Body of pancreas (tissue), 4 donors: ENCODE measurements at regions not wholly inside any gene's neighbourhood (a gene's known extent, or its start where the extent isn't known, plus 50 kb on each side); places are given as distances from the start of the nearest gene placed in this dataset.
A peak's percentile ranks its signal among the peaks of the same experiment; 100 is the strongest.

Experiments
- ATAC-seq: fragments of 150-250 bp; one replicate; pipeline ENCODE4 v1.9.1; 2016
- DNase-seq, 4 donors: peaks; one replicate each; pipeline ENCODE4 v3.0.0-alpha.2; 2019
- H3K27ac ChIP-seq, 4 donors: fragments of 200-600 bp; sonication (generic); 1 replicate in 3 of 4; 2 replicates in 1 of 4; pipeline versions ENCODE4 v1.5.1 to v1.6.1; 2016 to 2019; ENCODE audit warnings: mild to moderate bottlenecking in 1 of 4, mixed read lengths in 1 of 4, moderate library complexity in 1 of 4
- H3K27me3 ChIP-seq, 2 donors: fragments of 200-600 bp; sonication (generic); one replicate each; pipeline ENCODE4 v1.6.0; 2016; ENCODE audit warnings: mild to moderate bottlenecking in 1 of 2
- H3K36me3 ChIP-seq, 2 donors: fragments of 200-600 bp; sonication (generic); replicated peaks in 1 of 2; 2 replicates each; pipeline ENCODE4 v1.5.1; 2016; ENCODE audit warnings: low read depth in 2 of 2; ENCODE audit not compliant: insufficient read depth in 1 of 2
- H3K4me1 ChIP-seq: fragments of 200-600 bp; sonication (generic); one replicate; pipeline ENCODE4 v1.6.0; 2016
- H3K4me3 ChIP-seq, 2 donors: fragments of 200-600 bp; sonication (generic); 1 replicate in 1 of 2; 2 replicates in 1 of 2; pipeline ENCODE4 v1.5.1; 2016 to 2019
- H3K9me3 ChIP-seq, 3 donors: fragments of 200-600 bp; sonication (generic); 1 replicate in 2 of 3; 2 replicates in 1 of 3; pipeline ENCODE4 v1.5.1; 2016
- CTCF ChIP-seq, 7 experiments: fragments of 450-650 bp in 4 of 7; fragments of 200-600 bp in 3 of 7; sonication (generic) in 3 of 7; IDR thresholded peaks; one replicate each; pipeline ENCODE4 v1.5.1; 2016 to 2019; ENCODE audit warnings: antibody characterized with exemption in 7 of 7
- POLR2A ChIP-seq, 3 donors: fragments of 450-650 bp; IDR thresholded peaks; one replicate each; pipeline ENCODE4 v1.6.1; 2016; ENCODE audit warnings: antibody characterized with exemption in 3 of 3, mild to moderate bottlenecking in 2 of 3
- WGBS, 2 donors: methylation state at CpG; one replicate each; pipeline ENCODE4 v1.1.5; 2017; 5-methylcytosine and 5-hydroxymethylcytosine counted together
- intact Hi-C: fragments of 100-400 bp; cut with DNase I; formaldehyde crosslinking; loops from one replicate; pipeline ENCODE4 v1.15.1; 2023

GRCh38 chr14:104345621-104346462 is 207.5 kb downstream of the KIF26A start:
- H3K27me3 ChIP-seq, result no peaks in the 10 kb centered on the region
- WGBS, 2 donors, result 74 to 79% methylated on average over 20 of the region's 20 CpGs
- DNase-seq (no peak), ATAC-seq (no peak)
- TF ChIP-seq CTCF (IDR thresholded peaks at IDR 0.05) (no peak), POLR2A (IDR thresholded peaks at IDR 0.05) (no peak)
- intact Hi-C loops, result no loop called here
- no peak overlapping the region for H3K27ac ChIP-seq
- H3K4me1 ChIP-seq, result no peaks in the 10 kb centered on the region
- no peaks in the 10 kb centered on the region for H3K36me3 ChIP-seq
- H3K9me3 ChIP-seq, result no peaks in the 10 kb centered on the region
- H3K4me3 ChIP-seq, result no peak overlapping the region

- Histone ChIP-seq H3K36me3 (no peaks in the 10 kb centered on the region), H3K9me3 (no peaks in the 10 kb centered on the region), H3K27ac (no peak overlapping the region), H3K4me3 (no peak overlapping the region), H3K27me3 (no peaks in the 10 kb centered on the region), H3K4me1 (no peaks in the 10 kb centered on the region)
- TF ChIP-seq CTCF (IDR thresholded peaks at IDR 0.05) (no peak), POLR2A (IDR thresholded peaks at IDR 0.05) (no peak)
- DNase-seq (no peak), ATAC-seq (no peak)
- intact Hi-C loops, result no loop called here
- WGBS, 2 donors, result 62 to 70% methylated on average over 10 of the region's 10 CpGs
Measured at GRCh38 chr14:104346608-104347007, 208.2 kb downstream of the KIF26A start.

GRCh38 chr14:104348741-104349140 is 210.4 kb downstream of the KIF26A start:
- H3K4me3 ChIP-seq, result no peak overlapping the region
- H3K4me1 ChIP-seq, result no peaks in the 10 kb centered on the region
- no peaks in the 10 kb centered on the region for H3K27me3 ChIP-seq
- no peak for TF ChIP-seq CTCF (IDR thresholded peaks at IDR 0.05)
- TF ChIP-seq POLR2A (IDR thresholded peaks at IDR 0.05), result no peak
- H3K36me3 ChIP-seq, result no peaks in the 10 kb centered on the region
- no peak overlapping the region for H3K27ac ChIP-seq
- WGBS, 2 donors, result 52 to 92% methylated on average over 3 to 5 of the region's 5 CpGs
- ATAC-seq (no peak), DNase-seq (no peak)
- H3K9me3 ChIP-seq, result no peaks in the 10 kb centered on the region
- intact Hi-C loops, result no loop called here

GRCh38 chr14:104349950-104350349 is 211.6 kb downstream of the KIF26A start:
- H3K4me1 ChIP-seq, result no peaks in the 10 kb centered on the region
- H3K27me3 ChIP-seq, result no peaks in the 10 kb centered on the region
- 86 to 87% methylated on average over 3 of the region's 3 CpGs for WGBS, 2 donors
- H3K36me3 ChIP-seq, result no peaks in the 10 kb centered on the region
- ATAC-seq (no peak), DNase-seq (peak in 1 of 4 donors; percentile 9)
- TF ChIP-seq CTCF (IDR thresholded peaks at IDR 0.05) (no peak), POLR2A (IDR thresholded peaks at IDR 0.05) (no peak)
- no peaks in the 10 kb centered on the region for H3K9me3 ChIP-seq
- H3K4me3 ChIP-seq, result no peak overlapping the region
- H3K27ac ChIP-seq, result no peak overlapping the region
- intact Hi-C loops, result no loop called here
